A549 (cell line): ENCODE measurements at regions not wholly inside any gene's neighbourhood (a gene's known extent, or its start where the extent isn't known, plus 50 kb on each side); places are given as distances from the start of the nearest gene placed in this dataset.

ENCODE experiments used
- ATAC-seq, 2 experiments: fragments of 200-7000 bp in 1 of 2; fragments of >200 bp in 1 of 2; cut with Nextera tagmentation in 1 of 2; cut with Tn5 transposase in 1 of 2; 3 replicates each; pipeline versions ENCODE4 v1.8.0 to v1.9.1; 2018 to 2020; ENCODE audit warnings: mild to moderate bottlenecking in 1 of 2, moderate library complexity in 1 of 2
- CTCF ChIA-PET: fragments of 300-600 bp; sonication (Branson Sonifier 250); formaldehyde crosslinking; extraction: SDS; loops from one replicate; lab custom pipeline; 2021; ENCODE audit warnings: antibody characterized with exemption, inconsistent platforms; lab: Yijun Ruan, JAX
- POLR2A ChIA-PET: fragments of 350-600 bp; formaldehyde crosslinking; extraction: SDS; loops from one replicate; lab custom pipeline; 2021; ENCODE audit warnings: antibody characterized with exemption, inconsistent platforms; lab: Yijun Ruan, JAX
- DNase-seq, 2 experiments: peaks; one replicate each; pipeline versions ENCODE4 v3.0.0 to v3.0.0-alpha.2; 2011 to 2016; ENCODE audit warnings: low read depth in 1 of 2, low spot score in 1 of 2
- FAIRE-seq: peaks from 2 replicates; lab custom pipeline; 2011; peaks lifted over from hg19 to GRCh38; lab: Jason Lieb, UNC
- H3K27ac ChIP-seq, 2 experiments: fragments of >200 bp; sonication (Bioruptor Twin); formaldehyde crosslinking; 3 replicates each; pipeline ENCODE4 v1.5.1; 2016 to 2017
- H3K4me1 ChIP-seq: fragments of >200 bp; sonication (Bioruptor Twin); formaldehyde crosslinking; 3 replicates; pipeline ENCODE4 v1.6.1; 2016
- H3K4me2 ChIP-seq: fragments of >200 bp; sonication (Bioruptor Twin); formaldehyde crosslinking; 3 replicates; pipeline ENCODE4 v1.6.1; 2016
- H3K4me3 ChIP-seq: fragments of >200 bp; sonication (Bioruptor Twin); formaldehyde crosslinking; 3 replicates; pipeline ENCODE4 v1.5.1; 2016
- H3K9me3 ChIP-seq: fragments of >200 bp; sonication (Bioruptor Twin); formaldehyde crosslinking; 3 replicates; pipeline ENCODE4 v1.6.1; 2016
- CBX2 ChIP-seq: fragments of 200-600 bp; sonication (generic); IDR thresholded peaks from 2 replicates; pipeline ENCODE4 v1.6.1; 2016; ENCODE audit warnings: low read depth, mild to moderate bottlenecking, borderline replicate concordance
- CBX8 ChIP-seq: fragments of 200-600 bp; sonication (generic); IDR thresholded peaks from 2 replicates; pipeline ENCODE4 v1.6.1; 2016
- EHF ChIP-seq: fragments of 250-450 bp; sonication (Bioruptor Pico); IDR thresholded peaks from 2 replicates; pipeline ENCODE4 v1.5.0; 2020; ENCODE audit warnings: mild to moderate bottlenecking
- EP300 ChIP-seq, 2 experiments: fragments of >200 bp; sonication (Bioruptor Twin); formaldehyde crosslinking; IDR thresholded peaks; 2 replicates in 1 of 2; 3 replicates in 1 of 2; pipeline ENCODE4 v1.6.1; 2016 to 2017
- FOSB ChIP-seq: fragments of 250-450 bp; sonication (Bioruptor Pico); IDR thresholded peaks from 2 replicates; pipeline ENCODE4 v1.5.0; 2020; ENCODE audit warnings: mild to moderate bottlenecking, moderate library complexity
- HDAC2 ChIP-seq: fragments of 200-600 bp; sonication (generic); IDR thresholded peaks from 2 replicates; pipeline ENCODE4 v1.6.1; 2016
- HEYL ChIP-seq: fragments of 250-450 bp; sonication (Bioruptor Pico); IDR thresholded peaks from 2 replicates; pipeline ENCODE4 v1.8.0; 2021; ENCODE audit warnings: mild to moderate bottlenecking, moderate library complexity
- HOXA7 ChIP-seq: fragments of 250-450 bp; sonication (Bioruptor Pico); IDR thresholded peaks from 2 replicates; pipeline ENCODE4 v1.5.0; 2020; ENCODE audit warnings: mild to moderate bottlenecking, moderate library complexity
- HOXB13 ChIP-seq: fragments of 250-450 bp; sonication (Bioruptor Pico); IDR thresholded peaks from 2 replicates; pipeline ENCODE4 v1.5.0; 2020; ENCODE audit warnings: low read depth, mild to moderate bottlenecking, moderate library complexity
- HOXB5 ChIP-seq: fragments of 250-450 bp; sonication (Bioruptor Pico); IDR thresholded peaks from 2 replicates; pipeline ENCODE4 v1.5.0; 2020; ENCODE audit warnings: mild to moderate bottlenecking, moderate library complexity
- MAZ ChIP-seq: fragments of 150-350 bp; IDR thresholded peaks from 2 replicates; pipeline ENCODE4 v1.6.1; 2014; ENCODE audit warnings: antibody characterized with exemption, low read depth, low read length, borderline replicate concordance
- NFE2L2 ChIP-seq: fragments of 150-350 bp; conservative IDR thresholded peaks from 2 replicates; pipeline ENCODE4 v1.6.1; 2014; ENCODE audit warnings: low read length
- NPAS2 ChIP-seq: fragments of 250-450 bp; sonication (Bioruptor Pico); IDR thresholded peaks from 2 replicates; pipeline ENCODE4 v1.8.0; 2022; ENCODE audit warnings: mild to moderate bottlenecking, moderate library complexity, borderline replicate concordance
- NR3C1 ChIP-seq: fragments of >200 bp; sonication (Bioruptor Twin); formaldehyde crosslinking; IDR thresholded peaks from 3 replicates; pipeline ENCODE4 v1.6.1; 2017
- POLR2AphosphoS2 ChIP-seq: conservative IDR thresholded peaks from 2 replicates; pipeline ENCODE4 v1.6.1; 2012; ENCODE audit warnings: low read length, improper control_type of control experiment, inconsistent platforms
- RARB ChIP-seq: fragments of 250-450 bp; sonication (Bioruptor Pico); IDR thresholded peaks from 2 replicates; pipeline ENCODE4 v1.8.0; 2021; ENCODE audit warnings: mild to moderate bottlenecking, moderate library complexity
- RFX5 ChIP-seq: fragments of 450-650 bp; IDR thresholded peaks from 2 replicates; pipeline ENCODE4 v1.7.1; 2014; ENCODE audit warnings: antibody characterized with exemption, mild to moderate bottlenecking, moderate library complexity
- SREBF2 ChIP-seq: fragments of 450-650 bp; IDR thresholded peaks from 2 replicates; pipeline ENCODE4 v1.6.1; 2014; ENCODE audit warnings: mild to moderate bottlenecking, moderate library complexity
- TFCP2L1 ChIP-seq: fragments of 250-450 bp; sonication (Bioruptor Pico); IDR thresholded peaks from 2 replicates; pipeline ENCODE4 v1.5.0; 2021; ENCODE audit warnings: mild to moderate bottlenecking
- TP53 ChIP-seq: fragments of 250-450 bp; sonication (Bioruptor Pico); IDR thresholded peaks from 2 replicates; pipeline ENCODE4 v1.5.0; 2021; ENCODE audit warnings: mild to moderate bottlenecking, moderate library complexity
- ZC3H11A ChIP-seq: fragments of 450-650 bp; IDR thresholded peaks from 2 replicates; pipeline ENCODE4 v1.6.1; 2014; ENCODE audit warnings: antibody characterized with exemption, mild to moderate bottlenecking
- ZFP36 ChIP-seq: fragments of 450-650 bp; IDR thresholded peaks from 2 replicates; pipeline ENCODE4 v1.6.1; 2014; ENCODE audit warnings: borderline replicate concordance; ENCODE audit not compliant: partially characterized antibody
- ZNF302 ChIP-seq: fragments of 250-450 bp; sonication (Bioruptor Pico); IDR thresholded peaks from 2 replicates; pipeline ENCODE4 v1.9.0; 2021; ENCODE audit warnings: inconsistent platforms, mild to moderate bottlenecking, moderate library complexity
- ZSCAN20 ChIP-seq: fragments of 250-450 bp; sonication (Bioruptor Pico); IDR thresholded peaks from 2 replicates; pipeline ENCODE4 v1.8.0; 2022; ENCODE audit warnings: mild to moderate bottlenecking, moderate library complexity
- WGBS: methylation state at CpG from one replicate; pipeline ENCODE4 v1.1.6; 2017; ENCODE audit errors: missing lambda C conversion rate; 5-methylcytosine and 5-hydroxymethylcytosine counted together
- TF ChIP-seq, protein P1 (sequence below): IDR thresholded peaks from 2 replicates; pipeline ENCODE4 v1.6.1; 2012
- TF ChIP-seq, protein P2 (sequence below): fragments of 250-450 bp; sonication (Bioruptor Pico); IDR thresholded peaks from 2 replicates; pipeline ENCODE4 v1.5.0; 2020; ENCODE audit warnings: low read depth, mild to moderate bottlenecking, moderate library complexity
- TF ChIP-seq, protein P3 (sequence below): fragments of >200 bp; sonication (Bioruptor Twin); formaldehyde crosslinking; IDR thresholded peaks from 2 replicates; pipeline ENCODE4 v1.6.1; 2016
- TF ChIP-seq, protein P4 (sequence below): fragments of 150-350 bp; IDR thresholded peaks from 2 replicates; pipeline ENCODE4 v1.6.1; 2014; ENCODE audit warnings: low read depth, mild to moderate bottlenecking, low read length

GRCh38 chr1:208855403-208855802 is 611.2 kb upstream of the PLXNA2 start:
- Histone ChIP-seq H3K4me3 (no peak overlapping the region), H3K4me2 (no peak overlapping the region), H3K9me3 (no peaks in the 10 kb centered on the region), H3K27ac (no peak overlapping the region), H3K4me1 (no peaks in the 10 kb centered on the region)
- CTCF ChIA-PET: no interaction called here
- ATAC-seq: no peak
- TF ChIP-seq NPAS2: no peak
- TF ChIP-seq ZFP36: no peak
- TF ChIP-seq CBX2: no peak
- no peak for TF ChIP-seq HOXB13 (CRISPR knock-in tag)
- TF ChIP-seq ZC3H11A: no peak
- no peak for TF ChIP-seq TFCP2L1 (CRISPR knock-in tag)
- no peak for TF ChIP-seq HOXA7 (CRISPR knock-in tag)
- TF ChIP-seq, protein P1, sequence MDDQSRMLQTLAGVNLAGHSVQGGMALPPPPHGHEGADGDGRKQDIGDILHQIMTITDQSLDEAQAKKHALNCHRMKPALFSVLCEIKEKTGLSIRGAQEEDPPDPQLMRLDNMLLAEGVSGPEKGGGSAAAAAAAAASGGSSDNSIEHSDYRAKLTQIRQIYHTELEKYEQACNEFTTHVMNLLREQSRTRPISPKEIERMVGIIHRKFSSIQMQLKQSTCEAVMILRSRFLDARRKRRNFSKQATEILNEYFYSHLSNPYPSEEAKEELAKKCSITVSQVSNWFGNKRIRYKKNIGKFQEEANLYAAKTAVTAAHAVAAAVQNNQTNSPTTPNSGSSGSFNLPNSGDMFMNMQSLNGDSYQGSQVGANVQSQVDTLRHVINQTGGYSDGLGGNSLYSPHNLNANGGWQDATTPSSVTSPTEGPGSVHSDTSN: no peak
- TF ChIP-seq EP300 (IDR thresholded peaks at IDR 0.05): no peak
- FAIRE-seq: no peak
- POLR2A ChIA-PET: no interaction called here
- 4% methylated on average over 1 of the region's 1 CpG for WGBS
- no peak for DNase-seq

DNA sequence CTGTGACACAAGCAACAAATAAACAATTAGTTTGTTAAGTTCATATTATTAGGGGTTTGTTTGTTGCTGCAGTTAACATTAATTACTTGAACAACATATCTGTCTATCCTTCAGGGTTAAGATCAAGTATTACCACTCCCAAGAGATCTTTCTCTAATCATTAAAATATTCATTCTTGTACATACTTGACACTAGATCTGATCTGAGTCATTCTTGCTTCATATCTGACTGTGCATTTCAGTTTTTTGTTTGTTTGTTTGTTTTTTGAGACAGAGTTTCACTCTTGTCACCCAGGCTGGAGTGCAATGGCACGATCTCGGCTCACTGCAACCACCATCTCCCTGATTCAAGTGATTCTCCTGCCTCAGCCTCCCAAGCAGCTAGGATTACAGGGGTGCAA is 613.3 kb upstream of the PLXNA2 start:
- 4% methylated on average over 2 of the region's 2 CpGs for WGBS
- ChIA-PET CTCF (no interaction called here), POLR2A (no interaction called here)
- H3K4me3 ChIP-seq: no peak overlapping the region
- DNase-seq (no peak), FAIRE-seq (no peak)
- no peaks in the 10 kb centered on the region for H3K4me1 ChIP-seq
- no peak for TF ChIP-seq ZSCAN20 (CRISPR knock-in tag)
- TF ChIP-seq POLR2AphosphoS2: no peak
- no peak for TF ChIP-seq NFE2L2
- TF ChIP-seq, protein P2, sequence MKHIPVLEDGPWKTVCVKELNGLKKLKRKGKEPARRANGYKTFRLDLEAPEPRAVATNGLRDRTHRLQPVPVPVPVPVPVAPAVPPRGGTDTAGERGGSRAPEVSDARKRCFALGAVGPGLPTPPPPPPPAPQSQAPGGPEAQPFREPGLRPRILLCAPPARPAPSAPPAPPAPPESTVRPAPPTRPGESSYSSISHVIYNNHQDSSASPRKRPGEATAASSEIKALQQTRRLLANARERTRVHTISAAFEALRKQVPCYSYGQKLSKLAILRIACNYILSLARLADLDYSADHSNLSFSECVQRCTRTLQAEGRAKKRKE (CRISPR knock-in tag): no peak
- no peak for TF ChIP-seq HOXB5 (CRISPR knock-in tag)
- no peak for TF ChIP-seq NPAS2
- TF ChIP-seq RARB (CRISPR knock-in tag): no peak
- no peak for TF ChIP-seq TFCP2L1 (CRISPR knock-in tag)
- TF ChIP-seq, protein P3, sequence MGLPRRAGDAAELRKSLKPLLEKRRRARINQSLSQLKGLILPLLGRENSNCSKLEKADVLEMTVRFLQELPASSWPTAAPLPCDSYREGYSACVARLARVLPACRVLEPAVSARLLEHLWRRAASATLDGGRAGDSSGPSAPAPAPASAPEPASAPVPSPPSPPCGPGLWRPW: no peak
- TF ChIP-seq MAZ: no peak
- no peak for TF ChIP-seq HOXA7 (CRISPR knock-in tag)
- TF ChIP-seq, protein P4, sequence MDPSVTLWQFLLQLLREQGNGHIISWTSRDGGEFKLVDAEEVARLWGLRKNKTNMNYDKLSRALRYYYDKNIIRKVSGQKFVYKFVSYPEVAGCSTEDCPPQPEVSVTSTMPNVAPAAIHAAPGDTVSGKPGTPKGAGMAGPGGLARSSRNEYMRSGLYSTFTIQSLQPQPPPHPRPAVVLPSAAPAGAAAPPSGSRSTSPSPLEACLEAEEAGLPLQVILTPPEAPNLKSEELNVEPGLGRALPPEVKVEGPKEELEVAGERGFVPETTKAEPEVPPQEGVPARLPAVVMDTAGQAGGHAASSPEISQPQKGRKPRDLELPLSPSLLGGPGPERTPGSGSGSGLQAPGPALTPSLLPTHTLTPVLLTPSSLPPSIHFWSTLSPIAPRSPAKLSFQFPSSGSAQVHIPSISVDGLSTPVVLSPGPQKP: no peak
- TF ChIP-seq SREBF2: no peak
- no peak for TF ChIP-seq EHF (CRISPR knock-in tag)
- TF ChIP-seq, all 56 proteins: peak for 0
- H3K9me3 ChIP-seq: no peaks in the 10 kb centered on the region
- no peak overlapping the region for H3K4me2 ChIP-seq
- no peak for ATAC-seq
- H3K27ac ChIP-seq: no peak overlapping the region

DNA sequence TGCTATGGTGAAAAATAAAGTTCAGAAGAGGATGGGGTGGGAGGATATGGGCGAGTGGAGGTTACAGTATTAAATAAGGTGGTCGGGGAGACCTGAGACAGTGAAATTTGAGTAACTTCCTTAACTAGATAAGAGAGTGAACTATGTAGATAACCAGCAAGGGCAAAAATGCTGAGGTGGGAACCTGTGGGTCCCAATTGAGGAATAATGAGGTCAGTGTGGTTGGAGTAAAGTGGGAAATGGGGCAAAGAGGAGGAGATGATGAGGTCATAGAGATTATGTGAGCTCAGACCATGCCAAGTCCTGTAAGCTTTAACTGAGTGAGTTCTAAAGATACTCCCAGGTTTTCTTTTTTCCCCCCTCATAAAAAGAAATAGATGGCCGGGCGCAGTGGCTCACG is 614.6 kb upstream of the PLXNA2 start:
- ATAC-seq (no peak), DNase-seq (no peak), FAIRE-seq (no peak)
- ChIA-PET CTCF (interaction anchor here (1.1 kb wide), 1 partner anchor 30 kb away, joined by 3 read pairs; no protein-coding TSS in a partner anchor), POLR2A (no interaction called here)
- H3K27ac ChIP-seq: no peak overlapping the region
- H3K9me3 ChIP-seq: no peaks in the 10 kb centered on the region
- no peaks in the 10 kb centered on the region for H3K4me1 ChIP-seq
- no peak overlapping the region for H3K4me3 ChIP-seq
- H3K4me2 ChIP-seq: no peak overlapping the region
- TF ChIP-seq HEYL (CRISPR knock-in tag): no peak
- TF ChIP-seq, protein P1: no peak
- TF ChIP-seq HOXB13 (CRISPR knock-in tag): no peak
- TF ChIP-seq NR3C1: no peak
- TF ChIP-seq TFCP2L1 (CRISPR knock-in tag): no peak
- TF ChIP-seq, protein P4: no peak
- TF ChIP-seq RFX5: no peak
- no peak for TF ChIP-seq ZNF302 (CRISPR knock-in tag)
- TF ChIP-seq CBX8: no peak
- TF ChIP-seq, protein P2 (CRISPR knock-in tag): no peak
- no peak for TF ChIP-seq TP53 (CRISPR knock-in tag)
- no peak for TF ChIP-seq RARB (CRISPR knock-in tag)
- no peak for TF ChIP-seq FOSB (CRISPR knock-in tag)
- TF ChIP-seq ZC3H11A: no peak
- no peak for TF ChIP-seq CBX2
- no peak for TF ChIP-seq HDAC2
- TF ChIP-seq NFE2L2: no peak
- 11% methylated on average over 5 of the region's 5 CpGs for WGBS
